DMS114 treated with DMSO at 0.1 percent for 48 hours (cell line): ENCODE measurements at regions not wholly inside any gene's neighbourhood (a gene's known extent, or its start where the extent isn't known, plus 50 kb on each side); places are given as distances from the start of the nearest gene placed in this dataset.

ENCODE experiments used
- DNase-seq: peaks from one replicate; lab custom pipeline; 2025; ENCODE audit not compliant: unreplicated experiment; lab: John Stamatoyannopoulos, UW

GRCh38 chr14:100463937-100464336, 123.3 kb downstream of the BEGAIN start:
- DNase-seq, result no peak

GRCh38 chr14:100466111-100466856, 120.9 kb downstream of the BEGAIN start:
- DNase-seq, result no peak

GRCh38 chr14:100467046-100467750, 120.0 kb downstream of the BEGAIN start:
- DNase-seq, result no peak

DNA sequence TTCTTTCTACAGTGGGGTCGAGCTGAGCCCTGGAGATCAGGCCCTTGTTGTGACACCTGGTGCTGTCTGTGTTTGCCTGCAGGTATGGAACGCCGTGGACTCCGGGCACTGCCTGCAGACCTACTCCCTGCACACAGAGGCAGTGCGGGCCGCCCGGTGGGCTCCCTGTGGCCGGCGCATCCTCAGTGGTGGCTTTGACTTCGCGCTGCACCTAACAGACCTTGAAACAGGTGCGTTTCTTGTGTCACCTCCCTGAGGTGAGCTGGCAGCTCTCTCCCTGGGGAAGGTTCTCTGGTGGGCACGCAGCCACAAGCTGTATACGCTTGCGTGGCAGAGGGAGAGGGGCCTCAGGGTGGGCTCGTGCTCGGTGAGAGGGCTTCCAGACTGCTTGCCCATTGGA, 119.3 kb downstream of the BEGAIN start:
- no peak for DNase-seq

DNA sequence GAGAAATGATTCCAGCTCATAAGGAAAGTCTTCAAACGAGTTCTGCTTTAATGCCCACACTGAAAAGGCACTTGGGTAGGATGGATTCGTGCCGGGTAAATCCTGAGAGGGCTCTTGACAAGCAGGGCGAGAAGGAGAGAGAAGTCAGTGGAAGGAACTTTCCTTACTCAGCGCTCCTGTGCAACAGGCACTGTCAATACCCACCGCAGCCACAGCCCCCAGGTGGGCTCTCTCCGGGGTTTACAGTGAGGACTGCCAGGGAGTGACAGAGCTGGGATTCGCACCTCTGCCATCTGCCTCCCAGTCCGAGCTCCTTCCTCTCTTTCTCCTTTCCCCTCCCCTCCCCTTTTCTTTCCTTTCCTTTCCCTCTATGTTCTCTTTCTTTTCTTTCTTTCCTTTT, 118.7 kb downstream of the BEGAIN start:
- no peak for DNase-seq

GRCh38 chr14:100469632-100470522, 117.3 kb downstream of the BEGAIN start:
- DNase-seq, result no peak

- no peak for DNase-seq
Observed at GRCh38 chr14:100470523-100470897, 116.7 kb downstream of the BEGAIN start.

DNA sequence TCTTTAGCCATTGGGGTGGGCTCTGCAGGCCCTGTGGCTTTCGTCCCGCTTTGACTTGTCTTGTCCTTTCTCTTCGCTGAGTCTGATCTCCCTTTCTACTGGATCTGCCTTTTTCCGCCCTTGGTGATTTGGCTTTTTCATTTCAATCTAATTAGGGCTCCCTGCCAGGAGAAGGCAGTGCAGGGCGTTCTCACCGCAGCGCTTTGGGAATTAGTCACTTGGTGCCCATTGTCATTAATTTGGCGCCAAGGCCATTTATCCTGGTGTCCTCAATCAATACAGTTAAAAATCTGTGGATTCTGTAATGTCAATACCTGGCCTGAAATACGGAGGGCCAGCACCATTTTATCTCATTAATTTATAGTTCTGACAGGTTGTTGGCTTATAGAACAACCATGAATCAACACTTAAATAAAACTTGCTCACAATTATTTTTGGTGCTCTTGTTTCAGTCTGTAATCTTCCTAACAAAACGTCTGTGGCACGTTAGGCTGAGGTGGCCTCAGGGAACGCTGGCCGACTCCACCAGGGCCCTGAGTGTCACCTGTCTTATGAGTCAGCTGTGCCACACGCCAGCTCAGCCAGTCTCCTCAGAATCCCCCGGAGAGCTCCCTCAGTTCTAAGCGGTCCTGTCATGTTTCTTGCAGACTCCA, 115.7 kb downstream of the BEGAIN start:
- DNase-seq, result no peak

- no peak for DNase-seq
Observed at GRCh38 chr14:100472094-100472455, 115.1 kb downstream of the BEGAIN start.

- no peak for DNase-seq
Observed at GRCh38 chr14:100472491-100472890, 114.7 kb downstream of the BEGAIN start.

DNA sequence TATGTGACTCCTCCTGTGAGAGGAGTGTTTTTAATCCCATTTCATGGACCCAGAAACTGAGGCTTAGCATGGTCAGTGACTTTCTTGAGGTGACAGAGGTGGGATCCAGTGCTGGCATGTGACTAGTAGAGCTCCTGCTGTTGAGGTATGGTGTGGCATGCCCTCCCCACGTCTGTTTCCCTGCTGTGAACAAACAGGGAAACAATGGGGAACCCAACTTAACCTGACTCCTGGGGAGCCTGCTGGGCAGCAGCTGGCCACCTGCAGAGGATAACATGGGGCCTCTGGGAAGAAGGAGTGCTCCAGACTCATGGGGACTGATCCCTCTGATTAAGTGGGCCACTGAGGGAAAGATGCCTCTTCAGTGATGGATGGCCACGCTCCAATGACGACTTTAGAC, 114.0 kb downstream of the BEGAIN start:
- DNase-seq, result no peak

DNA sequence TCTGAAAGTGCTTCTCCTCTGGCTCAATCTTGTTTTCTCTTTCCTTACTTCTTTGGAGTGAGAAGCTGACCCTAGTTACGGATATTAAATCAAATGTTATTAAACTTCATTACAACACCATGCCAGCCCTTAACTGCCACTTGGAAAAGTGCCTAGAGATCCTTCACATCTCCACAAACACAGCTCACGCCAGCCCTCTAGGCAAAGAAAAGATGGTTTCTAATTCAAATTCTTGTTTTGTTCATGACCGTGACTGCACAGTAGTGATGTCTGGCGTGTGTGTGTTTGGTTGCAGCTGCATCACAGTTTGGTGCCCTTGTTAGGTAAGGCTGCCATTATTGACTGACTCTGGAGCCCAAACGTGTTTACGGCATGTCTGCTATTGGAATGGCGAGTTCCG, 113.0 kb downstream of the BEGAIN start:
- DNase-seq, result no peak

DNA sequence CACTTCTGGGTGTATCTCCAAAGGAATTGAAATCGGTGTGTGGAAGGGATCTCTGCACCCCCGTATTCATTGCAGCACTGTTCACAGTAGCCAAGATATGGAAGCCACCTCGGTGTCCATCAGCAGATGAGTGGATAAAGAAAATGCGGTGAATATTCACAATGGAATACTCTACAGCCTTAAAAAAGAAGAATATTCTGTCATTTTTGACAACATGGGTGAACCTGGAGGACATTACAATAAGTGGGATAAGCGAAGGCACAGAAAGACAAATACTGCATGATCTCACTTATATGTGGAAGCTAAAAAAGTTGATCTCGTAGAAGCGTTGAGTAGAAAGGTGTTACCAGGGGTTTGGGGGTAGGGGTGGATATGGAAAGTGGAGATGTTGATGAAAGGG, 111.9 kb downstream of the BEGAIN start:
- no peak for DNase-seq

DNA sequence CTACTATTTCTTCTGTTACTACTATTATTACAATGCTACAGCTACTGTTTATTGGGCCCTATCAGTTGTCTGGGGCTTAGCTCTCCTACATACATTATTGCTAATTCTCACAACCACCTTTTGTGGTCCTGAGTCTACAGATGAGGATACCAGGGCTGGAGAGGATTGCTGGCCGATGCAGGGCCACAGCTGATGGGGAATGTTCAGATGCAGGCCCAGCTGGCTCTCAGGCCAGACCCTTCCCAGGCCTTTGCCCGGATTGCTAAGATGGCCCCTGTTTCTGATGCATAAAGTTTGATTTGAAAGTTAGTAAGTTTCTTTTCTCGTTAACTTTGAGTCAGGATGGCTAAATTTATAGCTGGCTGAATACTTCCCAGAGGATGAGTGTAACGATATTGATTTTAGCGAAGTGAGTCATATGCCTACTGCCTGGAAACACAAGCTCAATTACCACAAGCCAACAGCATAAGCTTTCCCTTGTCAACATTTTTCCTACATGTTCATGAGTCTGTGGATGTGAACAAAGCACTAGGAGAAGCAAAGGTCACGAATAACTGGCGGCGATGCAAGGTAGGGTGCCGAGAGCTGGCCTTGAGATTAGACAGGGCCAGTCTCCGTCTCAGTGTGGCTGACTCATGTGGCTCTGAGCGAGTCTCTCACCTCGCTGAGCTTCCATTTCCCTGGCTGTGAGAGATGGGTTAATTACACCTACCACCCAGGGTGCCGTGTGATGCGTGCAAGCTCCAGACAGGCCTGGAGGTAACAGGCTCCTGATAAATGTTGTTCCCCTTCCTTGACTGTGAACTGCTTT, 111.0 kb downstream of the BEGAIN start:
- no peak for DNase-seq

DNA sequence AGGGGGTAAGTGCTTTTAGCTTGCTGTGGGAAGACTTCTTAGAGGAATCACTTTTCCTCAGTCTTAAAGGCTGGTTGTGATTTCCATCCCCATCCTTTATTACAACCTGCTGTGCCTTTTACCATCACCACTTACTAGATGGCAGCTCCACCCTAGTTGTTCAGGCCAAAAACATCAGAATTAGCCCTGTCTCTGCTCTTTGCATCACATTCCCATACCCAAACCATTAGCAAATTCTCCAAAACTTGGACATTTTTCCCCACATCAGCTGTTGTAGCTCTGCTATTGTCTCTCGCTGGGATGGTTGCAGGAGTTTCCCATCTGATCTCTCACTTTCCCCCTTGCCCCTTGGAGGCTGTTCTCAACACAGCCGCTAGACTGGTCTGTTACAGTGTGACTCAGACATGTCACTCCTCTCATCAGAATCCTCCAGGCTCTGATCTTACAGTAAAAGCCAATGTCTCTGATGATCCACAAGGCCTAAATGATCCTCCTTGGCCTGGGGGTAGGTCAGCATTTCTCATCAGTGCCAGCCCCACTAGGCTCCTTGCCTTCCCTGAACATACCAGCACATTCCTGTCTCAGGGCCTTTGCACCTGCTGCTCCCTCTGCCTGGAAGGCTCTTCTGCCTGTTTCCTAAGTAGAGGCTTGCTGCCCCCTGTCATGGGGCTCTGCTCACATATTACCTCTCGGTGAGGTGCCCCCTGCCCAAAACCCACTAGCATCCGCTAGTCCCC, 102.5 kb downstream of the BEGAIN start:
- no peak for DNase-seq

- no peak for DNase-seq
Observed at GRCh38 chr14:100486025-100486828, 101.0 kb downstream of the BEGAIN start.
